ENCODE measurements at regions not wholly inside any gene's neighbourhood (a gene's known extent, or its start where the extent isn't known, plus 50 kb on each side); places are given as distances from the start of the nearest gene placed in this dataset.

DNA sequence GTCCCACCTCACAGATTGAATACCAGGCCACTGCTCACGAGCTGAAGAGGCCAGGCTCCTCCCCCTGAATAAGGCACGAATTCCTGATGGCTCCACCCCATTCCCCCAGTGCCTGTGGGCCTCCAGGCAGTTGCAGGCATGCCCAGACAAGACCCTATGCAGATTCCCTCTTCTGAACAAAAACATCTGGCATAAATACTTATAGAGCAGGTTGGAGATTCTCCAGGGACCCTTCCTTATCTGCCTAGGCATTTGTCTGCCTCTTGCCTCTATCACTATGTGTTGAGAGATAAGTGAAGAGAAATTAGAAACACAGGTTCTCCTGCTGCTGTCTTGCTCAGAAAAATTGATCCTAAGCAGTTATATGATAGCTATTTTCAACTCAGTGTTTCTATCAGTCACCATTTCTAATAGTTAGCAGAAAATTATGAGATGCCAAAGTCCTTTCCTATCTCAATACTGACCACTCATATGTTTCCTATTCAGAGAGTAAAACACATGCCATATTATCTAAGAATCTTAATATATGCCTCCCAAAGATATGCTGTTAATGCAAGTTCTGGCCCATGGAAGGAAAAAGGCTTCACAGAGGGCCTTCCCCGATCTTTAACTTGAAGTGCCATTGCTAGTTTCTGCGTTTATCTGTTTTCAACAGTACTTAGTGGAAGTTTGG lies 364.0 kb downstream of the KCTD12 start:
- no peak for TF ChIP-seq POLR2A (IDR thresholded peaks at IDR 0.05)
- TF ChIP-seq, protein P1, sequence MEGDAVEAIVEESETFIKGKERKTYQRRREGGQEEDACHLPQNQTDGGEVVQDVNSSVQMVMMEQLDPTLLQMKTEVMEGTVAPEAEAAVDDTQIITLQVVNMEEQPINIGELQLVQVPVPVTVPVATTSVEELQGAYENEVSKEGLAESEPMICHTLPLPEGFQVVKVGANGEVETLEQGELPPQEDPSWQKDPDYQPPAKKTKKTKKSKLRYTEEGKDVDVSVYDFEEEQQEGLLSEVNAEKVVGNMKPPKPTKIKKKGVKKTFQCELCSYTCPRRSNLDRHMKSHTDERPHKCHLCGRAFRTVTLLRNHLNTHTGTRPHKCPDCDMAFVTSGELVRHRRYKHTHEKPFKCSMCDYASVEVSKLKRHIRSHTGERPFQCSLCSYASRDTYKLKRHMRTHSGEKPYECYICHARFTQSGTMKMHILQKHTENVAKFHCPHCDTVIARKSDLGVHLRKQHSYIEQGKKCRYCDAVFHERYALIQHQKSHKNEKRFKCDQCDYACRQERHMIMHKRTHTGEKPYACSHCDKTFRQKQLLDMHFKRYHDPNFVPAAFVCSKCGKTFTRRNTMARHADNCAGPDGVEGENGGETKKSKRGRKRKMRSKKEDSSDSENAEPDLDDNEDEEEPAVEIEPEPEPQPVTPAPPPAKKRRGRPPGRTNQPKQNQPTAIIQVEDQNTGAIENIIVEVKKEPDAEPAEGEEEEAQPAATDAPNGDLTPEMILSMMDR (IDR thresholded peaks at IDR 0.05), result no peak

All from tibial nerve (tissue), 3 donors.